ENCODE measurements at regions not wholly inside any gene's neighbourhood (a gene's known extent, or its start where the extent isn't known, plus 50 kb on each side); places are given as distances from the start of the nearest gene placed in this dataset.

- DNase-seq: no peak
These were observed 477.3 kb downstream of the MBD2 start for GRCh38 chr18:53747210-53747609.

- DNase-seq: no peak
These were observed 478.5 kb downstream of the MBD2 start for GRCh38 chr18:53745986-53746385.

GRCh38 chr18:53745224-53745967 is 479.1 kb downstream of the MBD2 start:
- DNase-seq: no peak

GRCh38 chr18:53739700-53740099 is 484.8 kb downstream of the MBD2 start:
- DNase-seq: no peak

- DNase-seq: no peak
These were observed 488.9 kb downstream of the MBD2 start for GRCh38 chr18:53735526-53735925.

GRCh38 chr18:53715243-53715853 is 509.1 kb downstream of the MBD2 start:
- DNase-seq: no peak

- no peak for DNase-seq
These were observed 514.4 kb downstream of the MBD2 start for GRCh38 chr18:53710080-53710479.

- no peak for DNase-seq
These were observed 522.0 kb downstream of the MBD2 start for GRCh38 chr18:53702480-53702879.

- DNase-seq: no peak
These were observed 522.8 kb downstream of the MBD2 start for GRCh38 chr18:53701697-53702096.

GRCh38 chr18:53698907-53699306 is 525.6 kb downstream of the MBD2 start:
- DNase-seq: peak; percentile 69

- no peak for DNase-seq
These were observed 534.6 kb downstream of the MBD2 start for GRCh38 chr18:53689886-53690285.

- DNase-seq: no peak
These were observed 537.5 kb downstream of the MBD2 start for GRCh38 chr18:53686965-53687364.

GRCh38 chr18:53682796-53683195 is 541.7 kb downstream of the MBD2 start:
- no peak for DNase-seq

GRCh38 chr18:53677480-53677879 is 547.0 kb downstream of the MBD2 start:
- DNase-seq: no peak

- no peak for DNase-seq
These were observed 558.8 kb downstream of the MBD2 start for GRCh38 chr18:53665701-53666100.

GRCh38 chr18:53664575-53664974 is 559.9 kb downstream of the MBD2 start:
- DNase-seq: no peak

- DNase-seq: no peak
These were observed 564.2 kb downstream of the MBD2 start for GRCh38 chr18:53660306-53660705.

GRCh38 chr18:53657257-53657656 is 567.2 kb downstream of the MBD2 start:
- no peak for DNase-seq

- no peak for DNase-seq
These were observed 574.8 kb downstream of the MBD2 start for GRCh38 chr18:53649621-53650020.

GRCh38 chr18:53644799-53645471 is 579.5 kb downstream of the MBD2 start:
- DNase-seq: no peak

GRCh38 chr18:53639687-53640086 is 584.8 kb downstream of the MBD2 start:
- DNase-seq: no peak

GRCh38 chr18:53629337-53629736 is 595.1 kb downstream of the MBD2 start:
- DNase-seq: no peak

- DNase-seq: no peak
These were observed 598.4 kb downstream of the MBD2 start for GRCh38 chr18:53625997-53626599.

- no peak for DNase-seq
These were observed 613.5 kb downstream of the MBD2 start for GRCh38 chr18:53610957-53611356.
